Esophagus muscularis mucosa (tissue), 3 donors: ENCODE measurements at regions not wholly inside any gene's neighbourhood (a gene's known extent, or its start where the extent isn't known, plus 50 kb on each side); places are given as distances from the start of the nearest gene placed in this dataset.

Experiments
- CTCF ChIP-seq, 3 experiments: fragments of 200-600 bp in 2 of 3; fragments of 450-650 bp in 1 of 3; sonication (generic) in 2 of 3; IDR thresholded peaks; one replicate each; pipeline ENCODE4 v1.5.1; 2017 to 2019; ENCODE audit warnings: antibody characterized with exemption in 3 of 3, mild to moderate bottlenecking in 2 of 3, moderate library complexity in 1 of 3
- POLR2A ChIP-seq: fragments of 450-650 bp; IDR thresholded peaks from one replicate; pipeline ENCODE4 v1.6.1; 2017; ENCODE audit warnings: antibody characterized with exemption, moderate library complexity, mild to moderate bottlenecking, low read depth

DNA sequence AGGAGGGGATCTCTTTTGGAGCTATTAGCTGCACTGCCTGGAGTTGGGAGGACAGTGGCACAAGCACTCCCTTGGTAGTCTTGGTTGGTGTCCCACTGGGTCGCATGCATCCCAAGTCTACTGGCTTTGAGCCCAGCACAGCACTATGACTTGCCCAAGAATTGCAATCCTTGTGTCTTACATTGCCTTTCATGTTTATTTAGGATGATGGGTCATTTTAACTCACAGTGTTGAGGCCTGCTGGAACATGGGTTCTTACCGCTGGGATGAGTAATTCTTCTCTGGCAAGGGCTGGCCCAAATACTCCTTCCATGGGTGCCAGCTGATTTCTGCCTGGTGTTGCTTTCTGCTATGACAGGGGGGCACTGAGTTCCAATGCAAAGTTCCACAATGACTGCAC, 185.5 kb downstream of the TEX13C start:
- TF ChIP-seq CTCF (IDR thresholded peaks at IDR 0.05) (no peak), POLR2A (no peak)
